NCI-H510A treated with DMSO at 0.1 percent for 48 hours (cell line): ENCODE measurements at regions not wholly inside any gene's neighbourhood (a gene's known extent, or its start where the extent isn't known, plus 50 kb on each side); places are given as distances from the start of the nearest gene placed in this dataset.
"Not testable (repeated sequence)": the region's sequence is repeated elsewhere in the genome, so short reads cannot be mapped to it uniquely, and the experiment has no call there.

Experiments used
- DNase-seq: peaks from one replicate; lab custom pipeline; 2025; lab: John Stamatoyannopoulos, UW

GRCh38 chr14:38567703-38568102, 311.8 kb upstream of the CLEC14A start:
- no peak for DNase-seq

DNA sequence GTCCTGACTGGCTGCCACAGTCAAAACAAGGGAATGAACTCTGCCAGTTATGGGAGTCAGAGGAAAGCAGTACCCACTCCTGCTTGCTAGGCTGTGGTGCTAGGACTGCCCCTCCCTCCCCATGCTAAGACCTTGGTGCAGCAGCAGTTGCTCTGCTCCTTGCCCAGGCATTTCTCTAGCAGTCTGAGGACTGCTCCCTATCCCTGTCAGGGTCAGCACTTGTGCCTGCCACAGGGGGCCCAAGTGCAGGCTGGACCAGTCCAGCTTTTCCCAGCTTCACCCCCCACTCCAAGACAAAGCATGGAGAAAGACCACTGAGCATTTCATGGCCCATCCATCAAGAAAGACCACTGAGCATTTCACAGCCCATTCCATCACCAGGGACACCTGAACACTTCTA, 305.8 kb upstream of the CLEC14A start:
- DNase-seq: no peak

- DNase-seq: no peak
These were observed 303.8 kb upstream of the CLEC14A start for GRCh38 chr14:38559711-38560110.

DNA sequence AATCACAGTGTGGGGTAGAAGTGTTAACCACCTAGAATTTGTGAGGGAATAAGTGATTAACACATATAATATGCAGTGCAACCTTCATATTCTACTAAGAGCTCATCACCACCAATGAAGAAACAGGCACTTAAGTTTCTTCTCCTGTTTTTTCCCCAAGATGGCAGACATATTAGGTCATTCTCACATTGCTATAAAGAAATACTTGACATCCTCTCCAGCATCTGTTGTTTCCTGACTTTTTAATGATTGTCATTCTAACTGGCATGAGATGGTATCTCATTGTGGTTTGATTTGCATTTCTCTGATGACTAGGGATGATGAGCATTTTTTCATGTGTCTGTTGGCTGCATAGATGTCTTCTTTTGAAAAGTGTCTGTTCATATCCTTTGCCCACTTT, 301.5 kb upstream of the CLEC14A start:
- DNase-seq: not testable (repeated sequence)

DNA sequence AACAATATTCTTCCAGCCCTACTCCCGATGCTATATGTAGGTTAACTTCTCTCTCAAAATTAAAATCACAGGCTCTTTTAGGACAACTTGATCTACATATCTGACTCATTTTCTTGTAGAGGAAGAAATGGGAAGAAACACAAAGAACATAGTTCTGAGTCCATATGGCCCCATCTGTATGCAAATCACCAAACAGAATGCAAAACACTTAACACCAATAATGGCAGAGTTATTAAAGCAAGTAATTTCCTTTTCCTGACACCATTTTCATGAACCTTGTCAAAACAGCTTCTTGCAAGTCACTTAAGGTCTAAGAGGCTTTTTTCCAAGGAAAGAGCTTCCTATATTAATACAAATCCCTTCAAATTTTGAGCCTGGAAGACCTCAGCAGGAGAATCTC, 300.4 kb upstream of the CLEC14A start:
- no peak for DNase-seq

DNA sequence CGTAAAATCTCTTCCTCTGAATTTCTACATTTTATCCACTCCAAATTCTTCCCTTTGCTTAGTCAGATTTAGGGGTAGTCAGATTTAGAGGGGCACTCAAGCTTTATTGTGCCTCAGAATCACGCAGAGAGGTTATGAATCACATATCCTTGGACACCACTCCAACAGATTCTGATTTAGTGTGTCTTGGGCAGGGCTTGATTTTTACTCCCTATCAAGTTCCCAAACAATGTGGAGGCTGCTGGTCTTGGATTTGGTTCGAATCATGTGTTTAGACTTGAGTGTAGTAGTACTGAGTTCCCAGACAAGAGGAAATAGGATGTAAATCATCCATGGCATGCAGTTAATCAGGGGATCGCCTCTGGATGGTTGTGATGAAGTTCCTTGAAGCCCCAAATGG, 298.1 kb upstream of the CLEC14A start:
- no peak for DNase-seq

DNA sequence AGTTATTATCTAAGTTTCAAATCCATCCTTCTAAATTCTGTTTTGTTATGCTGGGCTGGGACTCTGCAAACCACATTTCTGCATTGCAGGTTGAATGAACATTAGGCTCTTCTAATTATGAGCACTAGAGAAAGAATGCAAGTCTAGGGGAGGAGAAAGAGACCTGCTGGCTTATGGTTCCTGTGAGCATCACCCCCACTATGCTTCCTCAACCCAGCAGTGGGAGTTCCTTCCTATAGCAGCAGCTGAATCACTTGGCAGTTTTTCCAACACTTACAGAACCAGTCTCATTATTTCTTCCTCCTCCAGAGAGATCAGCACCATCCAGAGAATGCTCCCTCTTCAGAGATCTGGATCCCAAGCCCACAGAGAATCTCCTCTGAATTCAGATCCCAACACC, 297.7 kb upstream of the CLEC14A start:
- no peak for DNase-seq

DNA sequence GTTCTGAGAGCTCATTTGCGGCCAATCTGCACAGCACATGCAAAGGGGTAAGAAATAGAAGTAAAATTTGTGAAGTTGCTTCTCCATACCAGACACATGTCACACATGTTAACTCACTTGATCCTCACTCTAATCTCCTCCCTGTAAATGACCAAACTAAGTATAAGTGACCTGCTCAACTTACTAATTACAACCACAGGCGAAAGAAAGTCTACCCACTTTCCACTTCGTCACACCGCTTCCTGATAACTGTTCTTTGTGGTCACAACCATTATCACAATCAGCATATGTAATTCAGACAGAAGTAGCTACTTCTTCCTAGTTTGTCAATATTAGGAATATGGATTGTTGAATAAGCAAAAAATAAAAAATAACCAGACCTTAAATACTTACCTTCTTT, 293.7 kb upstream of the CLEC14A start:
- no peak for DNase-seq

DNA sequence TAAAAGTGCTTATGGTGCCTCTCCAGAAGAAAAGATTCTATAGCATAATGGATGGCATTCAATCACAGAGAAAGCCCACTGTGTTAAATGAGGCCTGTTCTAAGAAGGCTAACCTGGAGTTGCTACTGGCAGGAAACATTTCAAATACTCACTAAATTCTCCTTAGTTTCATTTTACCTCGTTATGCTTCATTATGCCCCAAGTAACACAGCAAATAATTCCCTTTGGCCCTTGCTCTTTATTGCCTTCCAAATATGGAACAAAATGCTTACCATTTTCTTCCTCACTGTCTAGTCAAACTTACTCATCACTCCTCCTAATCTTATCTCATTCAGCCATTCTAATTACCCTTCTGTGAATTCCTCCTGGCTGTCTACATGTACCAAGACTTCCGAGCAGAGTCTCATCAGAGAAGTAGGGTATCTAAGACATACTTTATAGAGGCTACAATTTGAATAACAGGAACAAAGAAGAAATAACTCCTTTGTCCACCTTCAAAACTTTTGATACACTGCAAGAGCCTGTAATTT, 292.1 kb upstream of the CLEC14A start:
- DNase-seq: no peak

DNA sequence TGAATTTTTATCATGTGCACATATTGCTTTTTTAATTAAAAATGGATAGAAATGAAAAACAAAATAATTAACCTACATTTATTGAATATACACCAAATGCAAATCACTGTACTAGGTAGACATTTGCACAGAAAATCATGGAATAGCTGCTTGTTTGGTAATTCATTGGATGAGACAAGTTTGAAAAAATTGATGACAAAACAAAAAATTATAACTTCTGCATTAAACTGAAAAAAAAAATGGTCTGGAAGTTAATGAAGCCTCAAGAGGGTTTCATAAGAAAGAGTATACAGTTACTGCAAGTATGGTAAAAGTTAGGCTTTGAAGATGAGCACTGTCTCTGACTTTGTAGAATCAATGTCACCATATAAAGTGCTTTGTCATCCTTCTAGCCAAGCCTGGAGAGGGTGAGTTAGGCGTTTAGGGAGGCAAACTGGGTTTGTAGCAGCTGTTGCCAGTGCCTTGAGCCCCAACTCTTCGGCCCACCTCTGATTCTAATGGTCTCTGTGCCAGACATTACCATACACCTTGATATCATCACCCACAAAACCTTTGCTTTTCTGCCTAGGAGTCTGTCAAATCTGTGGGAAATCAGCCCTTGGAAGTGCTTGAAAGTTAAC, 291.1 kb upstream of the CLEC14A start:
- no peak for DNase-seq

DNA sequence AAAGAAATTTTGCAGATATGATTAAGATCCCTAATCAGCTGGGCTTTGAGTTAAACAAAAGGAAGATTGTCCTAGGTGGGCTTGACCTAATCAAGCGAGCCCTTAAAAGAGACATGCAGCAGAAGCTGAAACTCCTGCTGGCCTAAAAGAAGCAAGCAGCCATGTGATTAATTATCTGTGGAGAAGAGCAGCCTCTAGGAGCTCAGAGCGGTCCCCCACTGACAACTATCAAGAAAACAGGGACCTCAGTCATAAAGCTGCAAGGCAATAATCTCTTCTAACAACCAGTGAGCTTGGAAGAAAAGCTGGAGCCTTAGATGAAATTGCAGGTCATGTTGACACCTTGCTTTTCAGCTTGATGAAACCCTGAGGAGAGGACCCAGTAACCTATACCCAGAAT, 288.9 kb upstream of the CLEC14A start:
- DNase-seq: no peak

GRCh38 chr14:38543851-38544250, 288.0 kb upstream of the CLEC14A start:
- not testable (repeated sequence) for DNase-seq

GRCh38 chr14:38538053-38538452, 282.2 kb upstream of the CLEC14A start:
- not testable (repeated sequence) for DNase-seq

DNA sequence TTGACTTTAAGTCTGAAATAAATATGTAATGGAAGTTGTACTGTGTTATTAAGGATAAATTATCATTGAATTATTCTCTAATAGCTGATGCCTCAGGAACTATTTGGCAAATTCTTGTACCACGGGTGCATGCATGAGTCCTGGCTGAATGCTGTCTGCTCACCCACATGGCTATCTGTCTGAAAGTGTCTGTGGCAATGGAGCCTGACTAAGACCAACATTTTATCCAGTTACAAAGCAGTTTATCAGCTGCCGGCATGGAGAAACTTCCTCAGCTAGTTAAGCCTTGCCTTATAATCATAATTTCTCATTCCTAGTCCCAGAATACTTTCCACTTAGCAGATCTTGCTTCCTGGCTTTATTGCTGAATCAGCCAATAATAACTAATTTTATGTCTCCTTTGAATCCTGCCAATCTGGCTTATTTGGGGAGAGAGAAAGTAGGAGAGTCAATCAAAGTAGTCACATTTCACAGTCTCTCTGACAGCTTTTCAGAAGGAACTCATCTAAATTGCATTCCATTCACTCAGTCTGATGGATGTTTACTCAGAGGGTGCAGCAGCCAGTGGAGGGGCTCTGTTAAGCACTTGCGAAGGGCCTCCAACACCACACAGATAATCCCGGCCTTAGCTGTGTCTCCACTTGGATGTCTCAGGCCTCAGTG, 280.6 kb upstream of the CLEC14A start:
- DNase-seq: no peak

DNA sequence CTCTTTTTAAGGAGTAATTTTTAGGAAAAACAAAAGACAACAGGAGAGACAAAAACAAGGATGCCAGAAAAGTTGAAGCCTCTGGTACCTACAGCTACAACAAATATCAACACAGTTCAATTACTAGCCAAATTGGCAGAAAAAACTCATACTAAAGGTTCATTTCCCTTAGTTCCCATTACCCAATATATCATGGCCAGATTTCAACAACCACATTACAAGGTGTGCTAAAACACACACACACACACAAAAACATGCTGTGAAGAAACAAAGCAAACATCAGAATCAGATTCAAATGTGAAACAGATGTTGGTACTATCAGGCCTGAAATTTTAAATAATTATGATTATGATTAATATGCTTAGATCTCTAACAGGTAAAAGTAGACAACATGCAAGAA, 272.7 kb upstream of the CLEC14A start:
- DNase-seq: no peak

GRCh38 chr14:38527502-38527878, 271.6 kb upstream of the CLEC14A start:
- DNase-seq: no peak

DNA sequence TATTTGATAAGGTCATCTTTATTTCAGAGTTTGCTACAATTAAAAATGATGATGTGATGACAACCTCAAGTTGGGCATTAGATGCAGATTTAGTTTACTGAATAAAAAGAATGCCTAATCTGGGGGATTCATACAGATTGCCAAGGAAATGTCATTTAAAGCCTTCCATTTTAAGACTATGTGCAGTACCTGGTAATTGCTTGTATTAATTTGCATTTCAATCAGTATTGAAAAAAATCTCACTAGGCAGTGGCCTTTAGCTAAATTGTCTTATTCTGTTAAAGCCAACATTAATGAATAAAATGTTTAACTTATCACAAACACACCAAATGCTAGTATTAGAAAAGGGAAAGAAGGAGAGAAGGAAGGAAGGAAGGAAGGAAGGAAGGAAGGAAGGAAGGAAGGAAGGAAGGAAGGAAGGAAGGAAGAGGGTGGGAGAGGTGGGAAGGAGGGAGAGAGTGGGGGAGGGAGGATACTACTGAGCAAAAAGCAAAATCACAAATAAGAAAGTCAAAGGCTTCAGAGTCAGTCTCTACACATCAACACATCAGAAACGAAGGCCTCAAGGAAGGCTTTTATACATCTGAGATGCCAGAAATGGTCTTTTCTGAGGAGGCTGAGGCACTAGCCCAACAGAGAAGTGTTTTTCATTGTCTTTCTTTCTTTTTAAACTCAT, 271.1 kb upstream of the CLEC14A start:
- DNase-seq: no peak

GRCh38 chr14:38524636-38525509, 269.0 kb upstream of the CLEC14A start:
- no peak for DNase-seq

- peak; percentile 42 for DNase-seq
These were observed 266.8 kb upstream of the CLEC14A start for GRCh38 chr14:38522724-38523123.

GRCh38 chr14:38521591-38521990, 265.7 kb upstream of the CLEC14A start:
- DNase-seq: no peak

DNA sequence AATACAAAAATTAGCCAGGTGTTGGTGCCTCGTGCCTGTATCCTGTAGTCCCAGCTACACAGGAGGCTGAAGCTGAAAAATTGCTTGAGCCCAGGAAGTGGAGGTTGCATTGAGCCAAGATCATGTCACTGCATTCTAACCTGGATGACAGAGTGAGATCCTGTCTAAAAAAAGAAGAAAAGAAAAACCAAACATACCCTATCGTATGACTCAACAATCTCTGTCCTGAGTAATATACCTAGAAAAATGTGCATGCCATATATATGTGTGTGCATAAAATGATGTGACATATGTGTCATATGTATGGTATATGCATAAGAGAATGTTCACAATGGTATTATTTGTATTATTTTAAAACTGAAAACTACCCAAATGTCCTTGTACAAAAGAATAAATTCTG, 261.5 kb upstream of the CLEC14A start:
- DNase-seq: no peak

DNA sequence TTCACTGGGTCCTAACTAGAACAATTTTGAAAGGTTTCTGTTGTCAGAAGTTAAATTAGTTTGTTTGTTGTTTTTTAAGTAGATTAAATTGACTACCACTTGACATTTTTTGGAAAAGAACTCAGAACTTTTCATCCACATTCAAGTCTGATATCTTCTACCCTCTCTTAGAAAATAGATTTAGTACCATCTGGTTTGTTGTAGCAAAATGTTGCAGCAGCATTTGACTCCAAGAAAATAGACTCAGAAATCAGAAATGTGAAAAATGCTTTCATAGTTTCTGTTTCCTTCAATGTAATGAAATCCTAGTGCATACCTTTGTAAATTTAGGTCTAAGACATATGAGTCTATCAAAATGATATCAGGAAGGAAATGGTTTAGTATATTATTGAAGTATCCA, 256.3 kb upstream of the CLEC14A start:
- no peak for DNase-seq
